ENCODE measurements at regions not wholly inside any gene's neighbourhood (a gene's known extent, or its start where the extent isn't known, plus 50 kb on each side); places are given as distances from the start of the nearest gene placed in this dataset.

DNA sequence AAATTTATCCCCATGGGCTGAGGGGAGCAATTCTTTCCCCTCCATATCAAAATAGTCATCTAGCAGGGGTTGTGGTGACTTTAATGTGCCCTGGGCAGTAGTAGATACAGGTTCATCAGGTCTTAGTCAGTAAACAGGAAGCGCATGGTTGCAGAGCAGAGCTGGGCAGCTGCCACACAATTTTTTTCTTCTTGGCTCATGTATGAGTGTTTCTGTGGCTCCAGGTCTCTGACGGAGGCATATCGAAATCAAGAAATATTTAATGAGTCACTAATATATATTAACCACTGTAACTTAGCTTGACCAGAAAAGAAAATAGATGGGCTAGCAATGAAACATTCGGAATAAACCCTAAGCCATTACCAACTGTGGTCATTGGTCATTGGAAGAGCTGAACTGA, 68.4 kb upstream of the UBL3 start:
- H3K36me3 ChIP-seq, result no peaks in the 10 kb centered on the region
- H3K4me1 ChIP-seq (ENCODE audit: low read depth), result peaks cover 4% of the 10 kb centered on the region

DNA sequence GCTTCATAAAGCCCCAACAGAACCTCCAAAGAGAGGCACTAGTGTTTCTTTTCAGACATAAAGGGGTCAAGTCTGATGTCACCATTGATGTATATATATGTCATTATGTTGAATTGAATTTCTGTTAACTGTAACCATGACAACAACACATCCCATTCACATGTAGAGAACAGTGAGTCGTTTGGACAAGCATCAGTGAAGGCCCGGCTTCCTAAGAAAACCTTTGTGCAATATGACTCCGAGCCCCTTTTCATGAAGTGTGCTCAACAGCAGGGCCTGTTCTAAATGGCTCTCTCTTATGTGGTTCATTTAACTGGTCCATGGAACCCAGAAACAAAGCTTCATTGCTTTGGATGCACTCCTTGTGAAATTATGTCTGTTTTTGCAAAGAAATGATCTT, 67.2 kb upstream of the UBL3 start:
- no peak overlapping the region for H3K27ac ChIP-seq

More for the DNA sequence above, 68.4 kb upstream of the UBL3 start:
- peak in 1 of 2 donors; percentile 80 for DNase-seq (ENCODE audit: low read depth in 1 of 2, low spot score in 1 of 2)
- Histone ChIP-seq H3K27me3 (no peaks in the 10 kb centered on the region), H3K27ac (no peak overlapping the region), H3K4me3 (no peak overlapping the region), H3K9me3 (ENCODE audit: low read depth) (no peaks in the 10 kb centered on the region)
- TF ChIP-seq, protein P1, sequence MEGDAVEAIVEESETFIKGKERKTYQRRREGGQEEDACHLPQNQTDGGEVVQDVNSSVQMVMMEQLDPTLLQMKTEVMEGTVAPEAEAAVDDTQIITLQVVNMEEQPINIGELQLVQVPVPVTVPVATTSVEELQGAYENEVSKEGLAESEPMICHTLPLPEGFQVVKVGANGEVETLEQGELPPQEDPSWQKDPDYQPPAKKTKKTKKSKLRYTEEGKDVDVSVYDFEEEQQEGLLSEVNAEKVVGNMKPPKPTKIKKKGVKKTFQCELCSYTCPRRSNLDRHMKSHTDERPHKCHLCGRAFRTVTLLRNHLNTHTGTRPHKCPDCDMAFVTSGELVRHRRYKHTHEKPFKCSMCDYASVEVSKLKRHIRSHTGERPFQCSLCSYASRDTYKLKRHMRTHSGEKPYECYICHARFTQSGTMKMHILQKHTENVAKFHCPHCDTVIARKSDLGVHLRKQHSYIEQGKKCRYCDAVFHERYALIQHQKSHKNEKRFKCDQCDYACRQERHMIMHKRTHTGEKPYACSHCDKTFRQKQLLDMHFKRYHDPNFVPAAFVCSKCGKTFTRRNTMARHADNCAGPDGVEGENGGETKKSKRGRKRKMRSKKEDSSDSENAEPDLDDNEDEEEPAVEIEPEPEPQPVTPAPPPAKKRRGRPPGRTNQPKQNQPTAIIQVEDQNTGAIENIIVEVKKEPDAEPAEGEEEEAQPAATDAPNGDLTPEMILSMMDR (IDR thresholded peaks at IDR 0.05; ENCODE audit: low read depth, low read length), result no peak

DNA sequence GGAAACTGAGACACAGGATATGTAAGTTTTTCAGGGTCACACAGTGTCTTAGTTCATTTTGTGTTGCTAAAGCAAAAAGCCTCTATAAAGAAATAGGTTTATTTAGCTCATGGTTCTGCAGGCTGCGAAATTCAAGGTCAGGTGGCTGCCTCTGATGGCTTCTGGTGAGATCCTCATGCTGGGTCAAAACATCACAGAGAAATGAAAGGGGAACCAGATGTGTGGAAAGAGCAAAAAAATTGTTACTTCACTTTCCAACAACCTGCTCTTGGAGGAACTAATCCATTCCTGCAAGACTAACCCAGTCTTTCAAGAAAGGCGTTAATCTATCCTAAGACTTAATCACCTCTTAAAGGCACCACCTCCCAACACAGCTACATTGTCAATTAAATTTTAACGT, 64.2 kb upstream of the UBL3 start:
- TF ChIP-seq, protein P1 (IDR thresholded peaks at IDR 0.05; ENCODE audit: low read depth, low read length), result no peak
- DNase-seq (ENCODE audit: low read depth in 1 of 2, low spot score in 1 of 2), result no peak
- no peaks in the 10 kb centered on the region for H3K36me3 ChIP-seq
- no peaks in the 10 kb centered on the region for H3K4me1 ChIP-seq (ENCODE audit: low read depth)
- no peaks in the 10 kb centered on the region for H3K9me3 ChIP-seq (ENCODE audit: low read depth)
- H3K4me3 ChIP-seq, result no peak overlapping the region
- no peak overlapping the region for H3K27ac ChIP-seq
- H3K27me3 ChIP-seq, result no peaks in the 10 kb centered on the region

More for the DNA sequence above, 67.2 kb upstream of the UBL3 start:
- TF ChIP-seq, protein P1 (IDR thresholded peaks at IDR 0.05; ENCODE audit: low read depth, low read length), result no peak
- Histone ChIP-seq H3K27me3 (no peaks in the 10 kb centered on the region), H3K4me3 (no peak overlapping the region), H3K4me1 (ENCODE audit: low read depth) (no peaks in the 10 kb centered on the region), H3K36me3 (no peaks in the 10 kb centered on the region), H3K9me3 (ENCODE audit: low read depth) (no peaks in the 10 kb centered on the region)
- no peak for DNase-seq (ENCODE audit: low read depth in 1 of 2, low spot score in 1 of 2)

DNA sequence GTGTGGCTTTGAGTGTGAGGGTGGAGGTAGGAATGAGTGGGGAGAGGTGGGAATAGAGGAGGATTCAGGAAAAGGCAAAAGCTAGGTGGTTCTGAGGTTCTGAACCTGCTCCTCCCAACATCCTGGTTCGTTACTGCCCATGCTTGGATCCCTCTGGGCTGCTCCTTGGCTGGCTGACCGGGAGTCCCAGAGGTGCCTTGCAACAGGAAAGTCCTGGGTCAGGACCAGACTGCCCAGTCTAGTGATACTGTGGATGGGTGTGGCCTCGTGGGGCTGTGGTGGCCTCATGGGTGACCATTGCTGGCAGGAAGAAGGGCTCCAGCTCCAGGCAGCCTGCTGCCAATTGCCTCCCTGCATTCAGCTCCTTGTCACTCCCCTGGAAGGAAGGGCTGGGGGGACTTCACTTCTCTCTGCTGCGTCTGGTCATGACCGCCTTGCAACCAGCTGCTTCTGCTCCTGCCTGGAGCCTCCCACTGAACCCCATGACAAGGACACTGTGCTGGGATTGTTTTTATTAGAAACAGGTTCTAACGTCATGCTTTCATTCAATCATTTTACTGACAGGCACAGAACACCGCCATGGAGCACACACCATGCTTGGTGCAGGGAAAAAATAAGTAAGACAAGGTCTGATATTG, 61.5 kb upstream of the UBL3 start:
- no peaks in the 10 kb centered on the region for H3K9me3 ChIP-seq (ENCODE audit: low read depth)
- no peaks in the 10 kb centered on the region for H3K36me3 ChIP-seq
- no peak overlapping the region for H3K4me3 ChIP-seq
- no peaks in the 10 kb centered on the region for H3K4me1 ChIP-seq (ENCODE audit: low read depth)
- no peaks in the 10 kb centered on the region for H3K27me3 ChIP-seq
- H3K27ac ChIP-seq, result no peak overlapping the region
- DNase-seq (ENCODE audit: low read depth in 1 of 2, low spot score in 1 of 2), result no peak
- TF ChIP-seq, protein P1 (IDR thresholded peaks at IDR 0.05; ENCODE audit: low read depth, low read length), result no peak

GRCh38 chr13:29909975-29910674, 59.7 kb upstream of the UBL3 start:
- Histone ChIP-seq H3K27ac (no peak overlapping the region), H3K4me3 (no peak overlapping the region), H3K9me3 (ENCODE audit: low read depth) (no peaks in the 10 kb centered on the region), H3K36me3 (no peaks in the 10 kb centered on the region), H3K4me1 (ENCODE audit: low read depth) (no peaks in the 10 kb centered on the region), H3K27me3 (no peaks in the 10 kb centered on the region)
- TF ChIP-seq, protein P1 (IDR thresholded peaks at IDR 0.05; ENCODE audit: low read depth, low read length), result no peak
- peak in 1 of 2 donors; percentile 53 for DNase-seq (ENCODE audit: low read depth in 1 of 2, low spot score in 1 of 2)

Data from cardiac muscle cell (in vitro differentiated cells and primary cell).